ENCODE measurements at regions not wholly inside any gene's neighbourhood (a gene's known extent, or its start where the extent isn't known, plus 50 kb on each side); places are given as distances from the start of the nearest gene placed in this dataset.
A peak's percentile ranks its signal among the peaks of the same experiment; 100 is the strongest.

GRCh38 chr17:63069245-63069644 lies 103.2 kb downstream of the TANC2 start:
- Histone ChIP-seq H3K27ac (ENCODE audit: low read depth in 2 of 2, low read length in 2 of 2) (no peak overlapping the region), H3K4me1 (ENCODE audit: control insufficient read depth in 2 of 3, insufficient read depth in 2 of 3, low read depth in 1 of 3, low read length in 3 of 3) (no peaks in the 10 kb centered on the region), H3K9me3 (ENCODE audit: control insufficient read depth in 2 of 3, insufficient read depth in 1 of 3, low read length in 3 of 3) (no peaks in the 10 kb centered on the region), H3K36me3 (ENCODE audit: control insufficient read depth in 2 of 3, insufficient read depth in 3 of 3, low read length in 3 of 3) (no peaks in the 10 kb centered on the region), H3K4me3 (ENCODE audit: low read length in 3 of 3) (no peak overlapping the region), H3K9ac (ENCODE audit: low read length in 3 of 3) (no peak overlapping the region), H3K27me3 (ENCODE audit: control insufficient read depth, insufficient read depth, low read length) (no peaks in the 10 kb centered on the region)
- no peak for DNase-seq
- FAIRE-seq, result no peak
- intact Hi-C loops (cut with DNase I), result no loop called here
- no peak for TF ChIP-seq CTCF (IDR thresholded peaks at IDR 0.05; ENCODE audit: borderline replicate concordance, extremely low read depth, insufficient read depth)

- H3K9me3 ChIP-seq (ENCODE audit: control insufficient read depth in 2 of 3, insufficient read depth in 1 of 3, low read length in 3 of 3), result no peaks in the 10 kb centered on the region
- no peak for DNase-seq
- H3K4me1 ChIP-seq (ENCODE audit: control insufficient read depth in 2 of 3, insufficient read depth in 2 of 3, low read depth in 1 of 3, low read length in 3 of 3), result no peaks in the 10 kb centered on the region
- H3K27ac ChIP-seq (ENCODE audit: low read depth in 2 of 2, low read length in 2 of 2), result no peak overlapping the region
- H3K9ac ChIP-seq (ENCODE audit: low read length in 3 of 3), result no peak overlapping the region
- H3K27me3 ChIP-seq (ENCODE audit: control insufficient read depth, insufficient read depth, low read length), result no peaks in the 10 kb centered on the region
- peak; percentile 3 for FAIRE-seq
- TF ChIP-seq CTCF (IDR thresholded peaks at IDR 0.05; ENCODE audit: borderline replicate concordance, extremely low read depth, insufficient read depth), result no peak
- no peaks in the 10 kb centered on the region for H3K36me3 ChIP-seq (ENCODE audit: control insufficient read depth in 2 of 3, insufficient read depth in 3 of 3, low read length in 3 of 3)
- H3K4me3 ChIP-seq (ENCODE audit: low read length in 3 of 3), result no peak overlapping the region
- intact Hi-C loops (cut with DNase I), result no loop called here
These were observed 104.0 kb downstream of the TANC2 start for GRCh38 chr17:63070031-63070430.

DNA sequence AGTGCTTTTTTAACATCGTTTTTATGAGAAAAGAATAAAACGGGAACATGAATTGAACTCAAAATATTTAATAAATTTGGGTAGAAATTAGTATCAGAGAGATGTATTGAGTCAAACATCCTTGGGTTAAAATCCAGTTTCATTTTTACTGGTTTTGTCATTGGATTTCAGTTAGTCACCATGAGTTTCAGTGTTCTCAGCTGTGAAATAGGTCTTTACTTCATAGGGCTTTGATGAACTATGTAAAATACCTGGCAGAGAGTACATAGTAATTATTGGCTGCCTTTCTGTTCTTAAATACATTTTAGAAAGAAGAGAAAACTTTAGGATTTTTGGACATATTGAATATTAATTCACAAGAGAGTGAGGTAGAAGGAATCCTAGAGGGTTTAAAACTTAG lies 105.8 kb downstream of the TANC2 start:
- Histone ChIP-seq H3K4me1 (ENCODE audit: control insufficient read depth in 2 of 3, insufficient read depth in 2 of 3, low read depth in 1 of 3, low read length in 3 of 3) (no peaks in the 10 kb centered on the region), H3K36me3 (ENCODE audit: control insufficient read depth in 2 of 3, insufficient read depth in 3 of 3, low read length in 3 of 3) (no peaks in the 10 kb centered on the region), H3K9me3 (ENCODE audit: control insufficient read depth in 2 of 3, insufficient read depth in 1 of 3, low read length in 3 of 3) (no peaks in the 10 kb centered on the region), H3K27ac (ENCODE audit: low read depth in 2 of 2, low read length in 2 of 2) (no peak overlapping the region), H3K9ac (ENCODE audit: low read length in 3 of 3) (no peak overlapping the region), H3K4me3 (ENCODE audit: low read length in 3 of 3) (no peak overlapping the region), H3K27me3 (ENCODE audit: control insufficient read depth, insufficient read depth, low read length) (no peaks in the 10 kb centered on the region)
- intact Hi-C loops (cut with DNase I), result no loop called here
- DNase-seq, result no peak
- TF ChIP-seq CTCF (IDR thresholded peaks at IDR 0.05; ENCODE audit: borderline replicate concordance, extremely low read depth, insufficient read depth), result no peak
- FAIRE-seq, result peak; percentile 32

DNA sequence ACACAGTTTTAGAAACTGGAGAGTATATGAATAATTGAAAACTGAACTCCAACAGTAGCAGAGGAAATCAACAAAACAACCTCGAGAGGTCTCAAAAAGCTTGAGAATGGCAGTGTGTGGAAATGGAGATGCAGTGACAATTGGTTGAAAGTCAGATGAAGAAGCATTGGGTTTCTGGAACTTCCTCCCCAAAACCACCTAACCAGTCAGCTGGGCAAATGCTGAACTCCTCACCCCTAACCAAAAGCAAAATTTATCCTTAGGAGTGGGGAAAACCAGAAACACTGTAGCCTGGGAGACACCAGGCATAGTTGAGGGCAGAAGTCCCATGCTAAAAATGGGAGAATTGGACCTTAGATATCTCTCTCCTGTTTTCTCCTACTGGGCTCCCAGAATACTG lies 109.9 kb downstream of the TANC2 start:
- no peak for TF ChIP-seq CTCF (IDR thresholded peaks at IDR 0.05; ENCODE audit: borderline replicate concordance, extremely low read depth, insufficient read depth)
- Histone ChIP-seq H3K27ac (ENCODE audit: low read depth in 2 of 2, low read length in 2 of 2) (no peak overlapping the region), H3K4me3 (ENCODE audit: low read length in 3 of 3) (no peak overlapping the region), H3K9me3 (ENCODE audit: control insufficient read depth in 2 of 3, insufficient read depth in 1 of 3, low read length in 3 of 3) (no peaks in the 10 kb centered on the region), H3K4me1 (ENCODE audit: control insufficient read depth in 2 of 3, insufficient read depth in 2 of 3, low read depth in 1 of 3, low read length in 3 of 3) (no peaks in the 10 kb centered on the region), H3K9ac (ENCODE audit: low read length in 3 of 3) (no peak overlapping the region), H3K36me3 (ENCODE audit: control insufficient read depth in 2 of 3, insufficient read depth in 3 of 3, low read length in 3 of 3) (no peaks in the 10 kb centered on the region), H3K27me3 (ENCODE audit: control insufficient read depth, insufficient read depth, low read length) (no peaks in the 10 kb centered on the region)
- intact Hi-C loops (cut with DNase I), result no loop called here
- no peak for DNase-seq
- FAIRE-seq, result no peak

Data from kidney (tissue), 13 donors.